ENCODE measurements at regions not wholly inside any gene's neighbourhood (a gene's known extent, or its start where the extent isn't known, plus 50 kb on each side); places are given as distances from the start of the nearest gene placed in this dataset.
"Not testable (repeated sequence)": the region's sequence is repeated elsewhere in the genome, so short reads cannot be mapped to it uniquely, and the experiment has no call there.

DNA sequence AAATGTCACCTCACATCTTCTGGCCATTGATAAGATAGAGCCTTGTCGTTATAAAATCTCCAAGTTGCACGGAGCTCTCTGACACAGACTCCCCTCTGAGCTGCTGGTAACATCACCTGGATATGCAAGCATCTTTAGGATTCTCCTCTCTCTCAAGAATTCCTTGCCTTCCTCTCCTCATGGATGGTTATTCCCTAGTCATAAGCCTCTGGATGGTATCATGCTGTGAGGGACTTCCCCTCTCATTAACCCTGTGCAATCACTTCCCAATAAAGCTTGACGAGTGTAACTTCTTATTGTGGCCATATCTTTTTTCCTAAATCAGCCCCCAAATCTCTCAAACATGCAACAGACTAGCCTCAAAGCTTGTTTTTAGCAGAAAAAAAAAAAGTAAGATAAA, 1057.0 kb upstream of the SLIT2 start:
- DNase-seq: no peak

DNA sequence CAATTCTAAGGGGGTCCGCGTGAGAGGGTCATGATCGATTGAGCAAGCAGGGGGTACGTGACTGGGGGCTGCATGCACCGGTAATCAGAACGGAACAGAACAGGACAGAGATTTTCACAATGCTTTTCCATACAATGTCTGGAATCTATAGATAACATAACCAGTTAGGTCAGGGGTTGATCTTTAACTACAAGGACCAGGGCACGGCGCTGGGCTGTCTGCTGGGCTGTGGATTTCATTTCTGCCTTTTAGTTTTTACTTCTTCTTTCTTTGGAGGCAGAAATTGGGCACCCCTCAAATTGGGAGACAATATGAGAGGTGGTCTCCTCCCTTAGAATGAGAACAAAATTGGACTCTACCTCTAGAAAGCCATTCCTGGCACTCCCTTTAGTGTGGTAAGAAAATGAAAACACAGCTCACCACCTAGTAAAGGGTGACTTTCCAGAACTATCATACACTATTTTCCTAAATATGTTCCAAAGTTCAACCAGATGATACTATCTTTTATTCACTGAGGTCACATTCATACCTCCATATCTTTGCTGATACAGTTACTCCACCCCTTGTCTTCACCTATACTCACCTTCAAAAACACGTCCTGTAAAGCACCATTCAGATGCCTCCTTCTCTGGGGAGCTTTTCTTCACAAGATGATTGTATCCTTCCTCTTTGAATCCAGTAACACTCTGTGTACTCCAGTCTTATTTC, 1058.3 kb upstream of the SLIT2 start:
- DNase-seq: no peak

DNA sequence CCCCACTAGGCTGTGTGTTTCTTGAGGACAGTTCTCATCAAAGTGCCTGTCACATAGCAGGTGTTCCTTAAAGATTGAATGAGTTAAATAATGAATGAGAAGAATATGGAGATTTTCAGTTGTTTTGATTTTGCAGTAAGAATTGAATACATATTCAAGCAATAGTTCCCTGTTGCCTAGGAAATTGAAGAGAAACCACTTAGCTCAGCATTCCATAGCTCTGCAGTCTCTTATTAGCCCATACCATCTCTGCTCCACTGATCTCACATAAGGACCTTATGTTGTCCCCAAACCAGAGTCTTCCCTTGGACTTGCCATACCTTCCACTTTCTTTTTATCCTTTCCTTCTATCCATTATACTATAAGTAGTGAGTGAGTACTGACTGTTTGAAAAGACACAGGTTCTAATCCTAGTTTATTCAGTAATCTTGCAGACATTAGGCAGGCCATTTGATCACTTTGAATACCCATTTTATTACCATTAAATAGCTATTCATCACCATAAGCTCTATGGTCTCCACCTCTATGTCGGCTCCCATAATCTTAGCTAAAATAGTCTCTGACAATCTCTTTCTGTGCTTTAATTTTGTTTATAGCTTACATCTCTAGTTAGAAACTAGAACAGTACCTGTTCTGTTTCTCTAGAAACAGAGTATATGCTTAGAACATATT, 1059.6 kb upstream of the SLIT2 start:
- no peak for DNase-seq

GRCh38 chr4:19187691-19188090, 1064.0 kb upstream of the SLIT2 start:
- DNase-seq: no peak

- no peak for DNase-seq
Measured at GRCh38 chr4:19187096-19187495, 1064.6 kb upstream of the SLIT2 start.

- DNase-seq: not testable (repeated sequence)
Measured at GRCh38 chr4:19181631-19182030, 1070.1 kb upstream of the SLIT2 start.

DNA sequence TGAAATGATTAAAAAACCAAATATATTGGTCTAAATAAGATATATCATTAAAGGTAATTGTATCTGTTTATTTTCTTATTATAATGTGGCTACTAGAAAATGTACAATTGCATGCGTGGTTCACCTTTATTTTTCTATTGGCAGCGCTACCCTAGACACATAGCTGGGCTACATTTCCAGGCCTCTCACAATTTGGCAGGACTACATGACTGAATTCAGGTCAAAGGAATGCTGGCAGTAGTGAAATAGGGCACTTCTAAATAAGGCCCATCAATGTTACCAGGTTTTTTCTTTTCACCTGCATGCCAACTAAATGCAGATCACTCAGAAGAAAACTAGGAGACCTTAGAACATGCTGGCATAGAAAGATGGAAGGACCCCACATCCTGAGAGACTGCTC, 1072.9 kb upstream of the SLIT2 start:
- no peak for DNase-seq

GRCh38 chr4:19177616-19178015, 1074.1 kb upstream of the SLIT2 start:
- no peak for DNase-seq

GRCh38 chr4:19171832-19172231, 1079.9 kb upstream of the SLIT2 start:
- no peak for DNase-seq

DNA sequence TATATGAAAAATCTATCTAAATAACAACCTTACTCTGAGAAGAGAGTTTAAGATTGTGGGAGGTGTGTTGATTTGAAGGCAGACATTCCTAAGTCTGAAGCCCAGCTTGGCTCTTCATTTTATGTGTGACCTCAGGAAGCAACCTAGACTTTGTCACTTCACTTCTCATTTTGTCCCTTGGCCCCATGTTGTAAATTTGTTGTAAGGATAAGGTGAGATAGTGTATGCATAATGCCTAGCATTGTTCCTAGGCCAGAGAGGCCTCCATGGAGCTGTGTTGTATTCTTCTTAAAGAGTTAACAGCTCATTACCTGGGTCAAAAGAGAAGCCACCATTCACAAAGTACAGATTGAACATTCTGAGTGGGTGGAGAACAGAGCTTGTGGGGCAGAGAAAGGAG, 1084.4 kb upstream of the SLIT2 start:
- no peak for DNase-seq

GRCh38 chr4:19164334-19164733, 1087.4 kb upstream of the SLIT2 start:
- no peak for DNase-seq

GRCh38 chr4:19159874-19160273, 1091.8 kb upstream of the SLIT2 start:
- no peak for DNase-seq

DNA sequence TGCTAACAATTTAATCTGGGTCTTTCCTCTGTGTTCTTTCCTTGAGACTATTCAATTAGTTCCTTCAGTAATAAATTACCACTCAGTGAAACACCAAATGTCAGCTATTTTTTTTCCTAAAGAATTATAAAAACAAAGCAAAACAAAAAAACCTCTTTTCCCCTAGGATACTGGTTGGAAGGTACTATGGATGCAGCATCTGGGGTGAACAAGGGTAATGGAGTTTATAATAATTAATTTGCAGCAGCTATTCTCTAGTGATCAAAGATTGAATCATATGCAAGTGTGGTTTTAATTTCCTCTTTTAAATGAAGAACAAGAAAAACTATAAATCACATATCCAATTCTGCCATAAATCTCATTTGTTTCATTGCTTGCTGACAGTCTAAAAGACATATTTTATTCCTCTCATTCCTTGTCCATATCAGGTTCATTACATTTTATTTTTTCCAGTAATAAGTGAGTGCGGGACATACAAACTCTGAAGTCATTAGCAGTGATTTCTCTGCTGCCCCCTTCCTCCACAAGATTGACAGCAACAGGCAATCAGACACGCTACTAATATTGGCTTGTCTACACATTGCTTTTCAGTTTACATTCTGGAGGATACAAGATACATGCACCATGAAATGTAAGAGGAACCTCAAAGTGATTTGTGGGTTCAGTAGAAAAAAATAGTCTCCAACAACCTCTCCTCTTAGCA, 1093.4 kb upstream of the SLIT2 start:
- no peak for DNase-seq

DNA sequence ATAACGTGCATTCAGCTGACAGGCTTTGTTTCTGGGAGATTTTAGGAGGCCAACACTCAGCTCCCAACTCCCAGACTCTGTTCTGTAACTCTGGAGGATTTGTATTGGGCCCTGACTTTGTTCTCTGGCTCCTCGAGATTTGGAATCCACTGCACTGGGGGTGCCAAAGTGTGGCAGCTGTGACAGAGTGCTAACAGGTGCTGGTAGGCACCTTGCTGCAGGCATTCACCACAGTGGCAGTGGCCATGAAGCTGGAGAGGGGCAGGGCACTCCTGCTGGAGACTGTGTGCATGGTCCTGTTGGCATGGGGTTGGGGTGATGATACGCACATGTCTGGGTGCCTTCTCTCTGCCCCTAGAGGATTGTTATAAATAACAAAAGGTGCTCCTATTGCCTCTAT, 1094.9 kb upstream of the SLIT2 start:
- DNase-seq: no peak

- no peak for DNase-seq
Measured at GRCh38 chr4:19155568-19155967, 1096.1 kb upstream of the SLIT2 start.

GRCh38 chr4:19154267-19154666, 1097.4 kb upstream of the SLIT2 start:
- DNase-seq: not testable (repeated sequence)

- no peak for DNase-seq
Measured at GRCh38 chr4:19152264-19152663, 1099.4 kb upstream of the SLIT2 start.

DNA sequence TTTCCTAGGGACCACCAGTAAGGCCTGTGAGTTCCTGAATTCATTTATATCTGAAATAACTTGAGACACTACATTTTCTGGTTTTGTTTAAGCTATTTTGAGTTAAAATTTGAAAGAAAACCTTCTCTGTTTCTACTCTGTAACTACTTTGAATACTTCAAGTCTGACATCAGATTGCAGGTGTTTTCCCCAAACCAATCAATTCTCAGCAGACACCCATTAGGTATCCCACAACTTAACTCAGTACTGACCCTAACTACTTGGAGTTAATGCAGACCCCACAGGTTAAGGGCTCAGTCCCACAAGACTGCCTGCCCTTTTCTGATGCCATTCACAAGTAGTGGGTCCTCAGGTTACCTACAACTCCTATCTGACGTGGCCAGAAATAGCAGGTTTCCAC, 1100.0 kb upstream of the SLIT2 start:
- no peak for DNase-seq

DNA sequence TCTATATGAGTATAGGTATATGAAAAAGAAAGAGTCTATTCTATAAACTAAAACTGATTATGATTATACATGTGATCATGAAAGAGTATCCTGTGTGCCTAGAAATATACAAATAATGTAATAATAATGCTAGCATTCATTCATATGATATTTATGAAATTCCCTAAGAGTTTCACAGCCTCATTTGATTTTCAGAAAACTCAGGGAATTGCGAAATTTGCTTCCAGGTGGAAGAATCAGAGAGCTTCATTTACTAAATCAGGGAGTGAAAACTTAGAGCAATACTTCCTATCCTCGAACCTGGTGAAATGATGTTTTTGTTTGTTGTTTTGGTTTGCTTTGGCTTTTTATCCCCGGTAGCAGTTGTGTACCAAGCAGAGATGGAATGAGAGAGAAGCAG, 1105.7 kb upstream of the SLIT2 start:
- DNase-seq: no peak

GRCh38 chr4:19135895-19136633, 1114.5 kb upstream of the LCORL start:
- no peak for DNase-seq

DNA sequence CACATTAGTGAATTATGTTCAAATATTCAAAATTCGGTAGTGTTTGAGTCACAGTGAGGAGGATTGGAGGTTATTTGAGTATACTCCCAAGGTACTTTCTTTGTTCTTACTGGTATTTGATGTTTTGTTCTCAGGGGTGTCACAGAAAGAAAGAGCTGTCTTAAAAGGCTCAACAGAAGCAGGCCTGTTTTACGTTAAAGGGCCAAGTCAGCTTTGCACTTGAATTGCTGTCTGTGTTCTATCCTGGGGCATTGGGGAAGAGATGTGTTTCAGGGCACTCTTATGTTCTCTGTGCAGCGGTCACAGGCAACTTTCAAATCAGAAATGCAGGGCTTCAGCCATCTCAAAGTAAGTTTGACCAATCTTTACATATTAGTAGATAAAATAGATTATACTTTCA, 1113.1 kb upstream of the LCORL start:
- no peak for DNase-seq

GRCh38 chr4:19133315-19133714, 1111.8 kb upstream of the LCORL start:
- DNase-seq: no peak

DNA sequence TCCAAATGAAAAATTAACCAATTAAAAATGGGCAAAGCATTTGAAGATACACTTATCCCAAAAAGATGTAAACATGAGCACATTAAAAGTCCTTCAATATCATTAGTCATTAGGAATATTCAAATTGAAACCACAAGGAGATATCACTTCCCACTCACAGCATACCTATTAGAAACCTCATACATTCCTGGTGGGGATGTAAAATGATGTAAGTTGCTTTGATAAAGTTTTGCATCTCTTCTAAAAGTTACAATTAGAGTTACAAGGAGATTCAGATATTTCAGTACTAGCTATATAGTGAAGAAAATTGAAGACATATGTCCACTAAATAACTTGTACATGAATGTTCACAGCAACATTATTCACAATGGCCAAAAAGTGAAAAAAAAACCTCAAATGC, 1109.3 kb upstream of the LCORL start:
- no peak for DNase-seq

DNA sequence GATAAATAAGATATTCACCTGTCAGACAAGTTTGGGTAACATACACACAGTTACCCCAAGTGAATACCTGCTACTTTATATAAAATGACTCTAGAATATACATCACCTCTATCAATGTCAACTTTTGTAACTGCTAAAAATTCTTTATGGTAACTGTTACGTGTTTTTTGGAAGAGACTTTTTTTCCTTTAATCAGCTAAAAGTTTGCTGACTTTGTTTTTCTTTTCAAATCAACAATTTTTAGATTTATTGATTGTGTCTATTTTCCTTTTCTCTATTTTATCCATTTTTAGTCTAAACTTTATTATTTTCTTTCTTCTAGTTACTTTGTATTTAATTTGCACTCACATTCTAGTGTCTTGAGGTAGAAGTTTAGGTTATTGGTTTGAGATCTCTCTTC, 1106.6 kb upstream of the LCORL start:
- no peak for DNase-seq
